Osteoblast (primary cell): ENCODE measurements at regions not wholly inside any gene's neighbourhood (a gene's known extent, or its start where the extent isn't known, plus 50 kb on each side); places are given as distances from the start of the nearest gene placed in this dataset.
"Not testable (repeated sequence)": the region's sequence is repeated elsewhere in the genome, so short reads cannot be mapped to it uniquely, and the experiment has no call there.

Source experiments
- DNase-seq: peaks from one replicate; pipeline ENCODE4 v3.0.0; 2011; ENCODE audit warnings: low spot score, mixed read lengths; ENCODE audit not compliant: insufficient read length; ENCODE audit errors: missing footprints
- H2AFZ ChIP-seq: 2 replicates; pipeline ENCODE4 v1.6.0; 2011; ENCODE audit warnings: mild to moderate bottlenecking, low read length
- H3K27ac ChIP-seq: 2 replicates; pipeline ENCODE4 v1.5.1; 2011; ENCODE audit warnings: mild to moderate bottlenecking, low read depth, low read length, moderate library complexity
- H3K27me3 ChIP-seq: 2 replicates; pipeline ENCODE4 v1.6.0; 2012; ENCODE audit warnings: mild to moderate bottlenecking, control low read depth, inconsistent platforms, low read length, moderate library complexity; ENCODE audit not compliant: insufficient read depth
- H3K36me3 ChIP-seq: 2 replicates; pipeline ENCODE4 v1.5.1; 2011; ENCODE audit warnings: mild to moderate bottlenecking, low read length, control low read depth, moderate library complexity; ENCODE audit not compliant: insufficient read depth
- H3K4me1 ChIP-seq: 2 replicates; pipeline ENCODE4 v1.5.1; 2011; ENCODE audit warnings: mild to moderate bottlenecking, low read length, control low read depth, moderate library complexity; ENCODE audit not compliant: insufficient read depth
- H3K4me2 ChIP-seq: 2 replicates; pipeline ENCODE4 v1.6.0; 2011; ENCODE audit warnings: mild to moderate bottlenecking, low read length; ENCODE audit not compliant: insufficient read depth
- H3K4me3 ChIP-seq: fragments of 200-600 bp; sonication (generic); 3 replicates; pipeline ENCODE4 v1.5.1; 2012; ENCODE audit warnings: mild to moderate bottlenecking, low read length, inconsistent platforms; ENCODE audit not compliant: insufficient read depth
- H3K79me2 ChIP-seq: 2 replicates; pipeline ENCODE4 v1.6.0; 2012; ENCODE audit warnings: mild to moderate bottlenecking, low read length, control low read depth, inconsistent platforms; ENCODE audit not compliant: insufficient read depth
- H3K9me3 ChIP-seq: 2 replicates; pipeline ENCODE4 v1.5.1; 2011; ENCODE audit warnings: low read depth, low read length, control low read depth
- H4K20me1 ChIP-seq: 2 replicates; pipeline ENCODE4 v1.6.0; 2012; ENCODE audit warnings: mild to moderate bottlenecking, low read length, control low read depth; ENCODE audit not compliant: insufficient read depth
- TF ChIP-seq, protein P1 (sequence below): IDR thresholded peaks from 2 replicates; pipeline ENCODE4 v1.5.1; 2011; ENCODE audit warnings: mild to moderate bottlenecking, low read depth, low read length, moderate library complexity; ENCODE audit errors: extremely low read depth

DNA sequence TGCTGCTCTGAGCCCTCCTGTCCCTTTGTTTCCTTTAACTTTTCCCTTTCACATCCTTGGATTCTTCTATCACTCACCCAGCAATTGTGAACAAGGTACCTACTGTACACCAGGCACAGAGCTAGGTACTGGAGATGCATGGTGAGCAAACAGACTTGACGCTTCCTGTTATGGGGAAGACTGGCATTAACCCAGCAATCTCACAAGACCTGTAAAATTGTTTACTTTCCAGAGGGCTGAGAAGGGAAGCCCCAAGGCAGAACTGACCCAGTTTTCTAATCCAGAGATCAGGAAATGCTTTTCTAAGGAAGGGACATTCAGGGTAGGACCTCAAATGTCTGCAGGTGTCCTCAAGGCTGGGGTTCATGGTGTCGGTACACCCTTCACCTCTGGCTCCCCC is 171.6 kb upstream of the KAZN start:
- H3K4me1 ChIP-seq: no peaks in the 10 kb centered on the region
- DNase-seq: no peak
- TF ChIP-seq, protein P1, sequence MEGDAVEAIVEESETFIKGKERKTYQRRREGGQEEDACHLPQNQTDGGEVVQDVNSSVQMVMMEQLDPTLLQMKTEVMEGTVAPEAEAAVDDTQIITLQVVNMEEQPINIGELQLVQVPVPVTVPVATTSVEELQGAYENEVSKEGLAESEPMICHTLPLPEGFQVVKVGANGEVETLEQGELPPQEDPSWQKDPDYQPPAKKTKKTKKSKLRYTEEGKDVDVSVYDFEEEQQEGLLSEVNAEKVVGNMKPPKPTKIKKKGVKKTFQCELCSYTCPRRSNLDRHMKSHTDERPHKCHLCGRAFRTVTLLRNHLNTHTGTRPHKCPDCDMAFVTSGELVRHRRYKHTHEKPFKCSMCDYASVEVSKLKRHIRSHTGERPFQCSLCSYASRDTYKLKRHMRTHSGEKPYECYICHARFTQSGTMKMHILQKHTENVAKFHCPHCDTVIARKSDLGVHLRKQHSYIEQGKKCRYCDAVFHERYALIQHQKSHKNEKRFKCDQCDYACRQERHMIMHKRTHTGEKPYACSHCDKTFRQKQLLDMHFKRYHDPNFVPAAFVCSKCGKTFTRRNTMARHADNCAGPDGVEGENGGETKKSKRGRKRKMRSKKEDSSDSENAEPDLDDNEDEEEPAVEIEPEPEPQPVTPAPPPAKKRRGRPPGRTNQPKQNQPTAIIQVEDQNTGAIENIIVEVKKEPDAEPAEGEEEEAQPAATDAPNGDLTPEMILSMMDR: no peak
- H3K79me2 ChIP-seq: no peaks in the 10 kb centered on the region
- H3K36me3 ChIP-seq: no peaks in the 10 kb centered on the region
- no peak overlapping the region for H3K4me2 ChIP-seq
- H4K20me1 ChIP-seq: no peaks in the 10 kb centered on the region
- H3K9me3 ChIP-seq: no peaks in the 10 kb centered on the region
- H3K4me3 ChIP-seq: no peak overlapping the region
- H3K27ac ChIP-seq: no peak overlapping the region
- H3K27me3 ChIP-seq: no peaks in the 10 kb centered on the region
- no peak overlapping the region for H2AFZ ChIP-seq

DNA sequence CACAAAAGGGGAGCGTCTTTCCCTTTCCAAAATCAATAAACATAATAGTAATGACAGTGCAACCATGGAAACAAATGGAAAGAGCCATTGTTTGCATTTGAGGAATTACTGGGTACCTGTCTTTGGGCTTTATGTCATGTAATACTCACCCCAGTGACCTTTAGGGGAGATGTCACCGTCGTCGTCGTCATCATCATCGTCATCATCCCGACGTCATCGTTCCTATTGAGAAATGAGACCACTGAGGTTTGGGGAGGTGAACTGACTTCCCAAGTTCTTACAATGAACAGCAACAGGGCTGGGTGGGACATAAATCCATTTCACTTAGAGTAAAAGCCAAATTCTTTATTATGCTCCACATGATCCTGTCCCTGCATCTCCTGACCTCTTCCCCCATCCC is 168.9 kb upstream of the KAZN start:
- Histone ChIP-seq H3K36me3 (no peaks in the 10 kb centered on the region), H3K9me3 (no peaks in the 10 kb centered on the region), H2AFZ (no peak overlapping the region), H4K20me1 (no peaks in the 10 kb centered on the region), H3K79me2 (no peaks in the 10 kb centered on the region), H3K4me3 (no peak overlapping the region), H3K27ac (no peak overlapping the region), H3K4me1 (no peaks in the 10 kb centered on the region), H3K27me3 (no peaks in the 10 kb centered on the region), H3K4me2 (no peak overlapping the region)
- TF ChIP-seq, protein P1: no peak
- DNase-seq: no peak

DNA sequence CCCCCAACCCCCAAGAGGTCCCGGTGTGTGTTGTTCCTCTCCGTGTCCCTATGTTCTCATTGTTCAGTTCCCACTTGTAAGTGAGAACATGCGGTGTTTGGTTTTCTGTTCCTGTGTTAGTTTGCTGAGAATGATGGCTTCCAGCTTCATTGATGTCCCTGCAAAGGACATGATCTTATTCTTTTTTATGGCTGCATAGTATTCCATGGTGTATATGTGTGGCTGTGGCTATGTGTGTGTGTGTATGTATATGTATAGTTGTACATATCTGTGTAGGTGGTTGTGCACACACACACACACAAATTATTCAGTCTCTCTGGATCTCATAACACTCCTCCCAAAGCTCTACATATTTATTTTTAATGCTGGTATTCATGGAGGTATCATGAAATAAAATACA is 165.8 kb upstream of the KAZN start:
- H3K4me2 ChIP-seq, H3K9me3 ChIP-seq, H3K4me1 ChIP-seq, H3K79me2 ChIP-seq, H3K4me3 ChIP-seq, H3K27ac ChIP-seq, H3K36me3 ChIP-seq, H4K20me1 ChIP-seq, H2AFZ ChIP-seq, DNase-seq, H3K27me3 ChIP-seq: not testable (repeated sequence)

DNA sequence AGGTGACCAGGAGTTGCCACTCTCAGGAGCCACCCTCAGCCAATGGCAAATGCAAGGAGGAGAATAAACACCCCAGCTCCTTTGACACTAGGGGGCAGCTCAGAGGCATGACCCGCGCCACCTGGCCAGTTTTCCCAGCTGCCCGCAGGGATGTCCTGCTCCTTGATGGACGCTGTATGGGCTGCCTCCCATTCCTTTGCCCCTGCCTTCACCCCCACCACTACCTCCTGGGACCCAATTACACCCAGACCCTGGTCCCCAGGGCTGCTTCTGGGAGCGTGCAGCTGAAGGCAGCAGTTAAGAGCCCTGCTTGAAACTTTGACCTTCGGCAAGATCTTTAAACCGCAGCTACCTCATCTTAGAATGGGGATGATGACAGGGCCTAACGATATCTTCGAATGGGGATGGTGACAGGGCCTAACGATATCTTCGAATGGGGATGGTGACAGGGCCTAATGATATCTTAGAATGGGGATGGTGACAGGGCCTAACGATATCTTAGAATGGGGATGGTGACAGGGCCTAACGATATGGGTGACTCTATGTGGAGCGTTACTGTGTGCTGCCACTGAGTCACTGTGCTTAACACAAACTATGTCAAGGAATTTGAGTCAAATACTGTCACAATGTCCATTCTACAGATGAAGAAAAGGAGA is 163.0 kb upstream of the KAZN start:
- H3K27me3 ChIP-seq: no peaks in the 10 kb centered on the region
- H4K20me1 ChIP-seq: no peaks in the 10 kb centered on the region
- H3K27ac ChIP-seq: no peak overlapping the region
- H3K79me2 ChIP-seq: no peaks in the 10 kb centered on the region
- H3K9me3 ChIP-seq: no peaks in the 10 kb centered on the region
- H3K36me3 ChIP-seq: no peaks in the 10 kb centered on the region
- no peak overlapping the region for H2AFZ ChIP-seq
- no peak overlapping the region for H3K4me3 ChIP-seq
- no peak overlapping the region for H3K4me2 ChIP-seq
- no peak for DNase-seq
- TF ChIP-seq, protein P1: peak; percentile 21
- peaks cover 8% of the 10 kb centered on the region for H3K4me1 ChIP-seq
